GM23248 (cell line): ENCODE measurements at regions not wholly inside any gene's neighbourhood (a gene's known extent, or its start where the extent isn't known, plus 50 kb on each side); places are given as distances from the start of the nearest gene placed in this dataset.

Experiments
- DNase-seq: peaks from one replicate; pipeline ENCODE4 v3.0.0-alpha.2; 2015
- H2AFZ ChIP-seq: fragments of 200-600 bp; sonication (generic); 2 replicates; pipeline ENCODE4 v1.6.1; 2016; ENCODE audit warnings: antibody characterized with exemption
- H3F3A ChIP-seq: fragments of 200-600 bp; sonication (generic); 2 replicates; pipeline ENCODE4 v1.6.1; 2016; ENCODE audit warnings: mild to moderate bottlenecking, antibody characterized with exemption, mixed run types; ENCODE audit not compliant: insufficient read depth
- H3K27ac ChIP-seq: fragments of 200-600 bp; sonication (generic); 2 replicates; pipeline ENCODE4 v1.5.1; 2016; ENCODE audit warnings: mild to moderate bottlenecking
- H3K27me3 ChIP-seq: fragments of 200-600 bp; sonication (generic); replicated peaks from 2 replicates; pipeline ENCODE4 v1.6.1; 2016; ENCODE audit warnings: mild to moderate bottlenecking; ENCODE audit not compliant: insufficient read depth
- H3K36me3 ChIP-seq: fragments of 200-600 bp; sonication (generic); 2 replicates; pipeline ENCODE4 v1.6.1; 2016; ENCODE audit warnings: low read depth, mild to moderate bottlenecking
- H3K4me1 ChIP-seq: fragments of 200-600 bp; sonication (generic); 2 replicates; pipeline ENCODE4 v1.6.1; 2016; ENCODE audit warnings: mild to moderate bottlenecking; ENCODE audit not compliant: insufficient read depth
- H3K4me2 ChIP-seq: fragments of 200-600 bp; sonication (generic); one replicate; pipeline ENCODE4 v1.6.1; 2016; ENCODE audit warnings: mild to moderate bottlenecking; ENCODE audit not compliant: unreplicated experiment
- H3K4me3 ChIP-seq: fragments of 200-600 bp; sonication (generic); 2 replicates; pipeline ENCODE4 v1.5.1; 2016; ENCODE audit warnings: mild to moderate bottlenecking
- H3K79me2 ChIP-seq: fragments of 200-600 bp; sonication (generic); 2 replicates; pipeline ENCODE4 v1.6.1; 2016; ENCODE audit warnings: mild to moderate bottlenecking; ENCODE audit not compliant: insufficient read depth
- H3K9ac ChIP-seq: fragments of 200-600 bp; sonication (generic); 2 replicates; pipeline ENCODE4 v1.6.1; 2016; ENCODE audit warnings: mild to moderate bottlenecking
- H3K9me2 ChIP-seq: fragments of 200-600 bp; sonication (generic); 2 replicates; pipeline ENCODE4 v1.6.1; 2016; ENCODE audit warnings: mixed run types, mild to moderate bottlenecking, moderate library complexity; ENCODE audit not compliant: insufficient read depth
- H3K9me3 ChIP-seq: fragments of 200-600 bp; sonication (generic); one replicate; pipeline ENCODE4 v1.6.1; 2017; ENCODE audit warnings: low read depth
- H4K20me1 ChIP-seq: fragments of 200-600 bp; sonication (generic); 2 replicates; pipeline ENCODE4 v1.6.0; 2016; ENCODE audit not compliant: insufficient read depth
- EZH2 ChIP-seq: fragments of 200-600 bp; sonication (generic); IDR thresholded peaks from 2 replicates; pipeline ENCODE4 v1.6.1; 2018; ENCODE audit warnings: antibody characterized with exemption, mild to moderate bottlenecking; ENCODE audit not compliant: insufficient read depth, poor library complexity, severe bottlenecking
- EZH2phosphoT487 ChIP-seq: fragments of 200-600 bp; sonication (generic); IDR thresholded peaks from 2 replicates; pipeline ENCODE4 v1.6.1; 2018; ENCODE audit warnings: antibody characterized with exemption, moderate library complexity, mild to moderate bottlenecking, low read depth; ENCODE audit not compliant: insufficient read depth
- WGBS, 2 experiments: methylation state at CpG; one replicate each; pipeline ENCODE4 v1.1.6; 2015 to 2017; ENCODE audit warnings: low lambda C conversion rate in 2 of 2, low coverage in 1 of 2; ENCODE audit errors: missing lambda C conversion rate in 2 of 2; 5-methylcytosine and 5-hydroxymethylcytosine counted together
- in situ Hi-C: fragments of 300-500 bp; cut with MboI; formaldehyde crosslinking; loops from 2 replicates; pipeline ENCODE4 v1.15.0; 2020

GRCh38 chr10:28384557-28384956 is 81.7 kb upstream of the MPP7 start:
- Histone ChIP-seq H3F3A (no peaks in the 10 kb centered on the region), H3K27me3 (peaks cover 40% of the 10 kb centered on the region), H3K9me2 (no peaks in the 10 kb centered on the region), H3K36me3 (no peaks in the 10 kb centered on the region), H3K9ac (no peak overlapping the region), H3K9me3 (no peaks in the 10 kb centered on the region), H3K27ac (no peak overlapping the region), H2AFZ (no peak overlapping the region), H3K4me3 (no peak overlapping the region), H4K20me1 (no peaks in the 10 kb centered on the region), H3K79me2 (no peaks in the 10 kb centered on the region), H3K4me2 (no peak overlapping the region), H3K4me1 (no peaks in the 10 kb centered on the region)
- TF ChIP-seq EZH2phosphoT487 = no peak
- TF ChIP-seq EZH2 = no peak
- in situ Hi-C loops = loop anchor here (5.0 kb wide), 1 partner anchor 132 kb away; no protein-coding TSS in a partner anchor
- DNase-seq = no peak
- 69 to 82% methylated on average over 2 of the region's 2 CpGs for WGBS, 2 experiments

- no peaks in the 10 kb centered on the region for H3K9me3 ChIP-seq
- in situ Hi-C loops = no loop called here
- no peak overlapping the region for H2AFZ ChIP-seq
- H4K20me1 ChIP-seq = no peaks in the 10 kb centered on the region
- H3F3A ChIP-seq = no peaks in the 10 kb centered on the region
- H3K4me1 ChIP-seq = no peaks in the 10 kb centered on the region
- TF ChIP-seq EZH2 = no peak
- TF ChIP-seq EZH2phosphoT487 = no peak
- 52 to 53% methylated on average over 6 of the region's 6 CpGs for WGBS, 2 experiments
- H3K4me3 ChIP-seq = no peak overlapping the region
- H3K36me3 ChIP-seq = no peaks in the 10 kb centered on the region
- no peak for DNase-seq
- H3K9ac ChIP-seq = no peak overlapping the region
- H3K27ac ChIP-seq = no peak overlapping the region
- no peaks in the 10 kb centered on the region for H3K79me2 ChIP-seq
- H3K27me3 ChIP-seq = peaks cover 44% of the 10 kb centered on the region
- H3K9me2 ChIP-seq = no peaks in the 10 kb centered on the region
- no peak overlapping the region for H3K4me2 ChIP-seq
Measured at GRCh38 chr10:28385748-28386502, 83.1 kb upstream of the MPP7 start.

GRCh38 chr10:28386503-28386868 is 83.6 kb upstream of the MPP7 start:
- Histone ChIP-seq H3K27ac (no peak overlapping the region), H3K4me2 (no peak overlapping the region), H3K27me3 (peaks cover 44% of the 10 kb centered on the region), H3F3A (no peaks in the 10 kb centered on the region), H3K9me2 (no peaks in the 10 kb centered on the region), H3K79me2 (no peaks in the 10 kb centered on the region), H3K9ac (no peak overlapping the region), H3K4me3 (no peak overlapping the region), H3K4me1 (no peaks in the 10 kb centered on the region), H3K9me3 (no peaks in the 10 kb centered on the region), H4K20me1 (no peaks in the 10 kb centered on the region), H3K36me3 (no peaks in the 10 kb centered on the region), H2AFZ (no peak overlapping the region)
- no peak for TF ChIP-seq EZH2phosphoT487
- TF ChIP-seq EZH2 = no peak
- WGBS, 2 experiments = 26 to 27% methylated on average over 4 of the region's 4 CpGs
- no peak for DNase-seq
- in situ Hi-C loops = no loop called here

GRCh38 chr10:28387140-28387539 is 84.3 kb upstream of the MPP7 start:
- no peaks in the 10 kb centered on the region for H3K36me3 ChIP-seq
- H2AFZ ChIP-seq = no peak overlapping the region
- H3K4me1 ChIP-seq = no peaks in the 10 kb centered on the region
- no peaks in the 10 kb centered on the region for H4K20me1 ChIP-seq
- H3K27ac ChIP-seq = no peak overlapping the region
- H3K9me2 ChIP-seq = no peaks in the 10 kb centered on the region
- H3K27me3 ChIP-seq = peaks cover 44% of the 10 kb centered on the region
- H3K4me2 ChIP-seq = no peak overlapping the region
- H3K4me3 ChIP-seq = no peak overlapping the region
- no peak overlapping the region for H3K9ac ChIP-seq
- no peak for DNase-seq
- TF ChIP-seq EZH2 (no peak), EZH2phosphoT487 (no peak)
- H3F3A ChIP-seq = no peaks in the 10 kb centered on the region
- H3K79me2 ChIP-seq = no peaks in the 10 kb centered on the region
- H3K9me3 ChIP-seq = no peaks in the 10 kb centered on the region
- WGBS, 2 experiments = 1% methylated on average over 7 of the region's 7 CpGs
- in situ Hi-C loops = no loop called here
